H1 (cell line): ENCODE measurements at regions not wholly inside any gene's neighbourhood (a gene's known extent, or its start where the extent isn't known, plus 50 kb on each side); places are given as distances from the start of the nearest gene placed in this dataset.

ENCODE experiments used
- CTCF ChIA-PET: fragments of 300-600 bp; sonication (Branson Sonifier 250); formaldehyde crosslinking; loops from one replicate; lab custom pipeline; 2021; ENCODE audit not compliant: partially characterized antibody; lab: Charles Lee
- POLR2A ChIA-PET: fragments of 300-600 bp; sonication (Branson Sonifier 250); formaldehyde crosslinking; loops from one replicate; lab custom pipeline; 2021; ENCODE audit warnings: inconsistent platforms; ENCODE audit not compliant: partially characterized antibody; lab: Charles Lee
- DNase-seq, 2 experiments: peaks; one replicate each; pipeline versions ENCODE4 v3.0.0 to v3.0.0-alpha.2; 2010 to 2022; ENCODE audit warnings: low spot score in 2 of 2, low read depth in 1 of 2, mixed read lengths in 1 of 2
- FAIRE-seq: peaks from 2 replicates; lab custom pipeline; 2011; peaks lifted over from hg19 to GRCh38; lab: Jason Lieb, UNC
- H2AFZ ChIP-seq: 2 replicates; pipeline ENCODE4 v1.8.1; 2012; ENCODE audit warnings: low read length, inconsistent platforms
- H2AK5ac ChIP-seq: 2 replicates; pipeline ENCODE4 v1.6.1; 2013; ENCODE audit warnings: low read depth, low read length
- H2BK120ac ChIP-seq: replicated peaks from 2 replicates; pipeline ENCODE3; 2013; ENCODE audit warnings: low read depth, low read length, inconsistent platforms
- H2BK12ac ChIP-seq: 2 replicates; pipeline ENCODE4 v1.6.1; 2013; ENCODE audit warnings: low read depth, low read length
- H2BK15ac ChIP-seq: 2 replicates; pipeline ENCODE4 v1.6.1; 2013; ENCODE audit warnings: low read length
- H2BK20ac ChIP-seq: 2 replicates; pipeline ENCODE4 v1.6.1; 2013; ENCODE audit warnings: low read length
- H2BK5ac ChIP-seq: 2 replicates; pipeline ENCODE4 v1.6.1; 2013; ENCODE audit warnings: low read depth, low read length
- H3K14ac ChIP-seq: 2 replicates; pipeline ENCODE4 v1.6.1; 2013; ENCODE audit warnings: inconsistent platforms; ENCODE audit not compliant: insufficient read length
- H3K18ac ChIP-seq: 2 replicates; pipeline ENCODE4 v1.6.1; 2013; ENCODE audit warnings: low read length; ENCODE audit errors: extremely low read depth
- H3K23ac ChIP-seq: 2 replicates; pipeline ENCODE4 v1.6.1; 2013; ENCODE audit warnings: inconsistent platforms; ENCODE audit not compliant: insufficient read length
- H3K23me2 ChIP-seq: 2 replicates; pipeline ENCODE4 v1.6.1; 2013; ENCODE audit warnings: low read depth, low read length
- H3K27ac ChIP-seq: 2 replicates; pipeline ENCODE4 v1.6.1; 2011; ENCODE audit warnings: low read depth, low read length, inconsistent platforms
- H3K27me3 ChIP-seq, 4 experiments: replicated peaks in 1 of 4; 1 replicate in 1 of 4; 2 replicates in 3 of 4; pipeline versions ENCODE4 v1.6.1 to v1.8.1; 2011 to 2013; ENCODE audit warnings: low read length in 3 of 4, mild to moderate bottlenecking in 3 of 4, inconsistent platforms in 2 of 4, mixed read lengths in 2 of 4, moderate library complexity in 1 of 4; ENCODE audit not compliant: control insufficient read depth in 3 of 4, insufficient read depth in 3 of 4; ENCODE audit errors: extremely low read depth in 1 of 4
- H3K36me3 ChIP-seq, 4 experiments: 2 replicates each; pipeline versions ENCODE4 v1.6.1 to v1.8.1; 2011 to 2013; ENCODE audit warnings: mild to moderate bottlenecking in 4 of 4, low read length in 3 of 4, moderate library complexity in 2 of 4, control low read depth in 1 of 4, inconsistent platforms in 1 of 4; ENCODE audit not compliant: insufficient read depth in 4 of 4, control insufficient read depth in 2 of 4
- H3K4ac ChIP-seq: replicated peaks from 2 replicates; pipeline ENCODE3; 2013; ENCODE audit warnings: low read length, low read depth, mixed read lengths, inconsistent platforms; ENCODE audit not compliant: insufficient read length
- H3K4me1 ChIP-seq, 4 experiments: replicated peaks in 1 of 4; 1 replicate in 1 of 4; 2 replicates in 3 of 4; pipeline versions ENCODE4 v1.6.1 to v1.8.1; 2011 to 2013; ENCODE audit warnings: low read length in 3 of 4, inconsistent platforms in 2 of 4, mixed read lengths in 1 of 4; ENCODE audit not compliant: insufficient read depth in 4 of 4, control insufficient read depth in 3 of 4
- H3K4me2 ChIP-seq, 2 experiments: 2 replicates each; pipeline versions ENCODE4 v1.6.1 to v1.8.1; 2011 to 2013; ENCODE audit warnings: low read depth in 2 of 2, low read length in 2 of 2, control low read depth in 1 of 2, inconsistent platforms in 1 of 2, mild to moderate bottlenecking in 1 of 2; ENCODE audit not compliant: insufficient read depth in 1 of 2
- H3K4me3 ChIP-seq, 4 experiments: fragments of 200-600, 300-600 bp in 1 of 4; sonication (generic), shearing (Covaris generic), sonication (Bioruptor Twin) in 1 of 4; 2 replicates each; pipeline versions ENCODE4 v1.5.1 to v1.8.1; 2011 to 2016; ENCODE audit warnings: low read length in 4 of 4, low read depth in 3 of 4, control low read depth in 2 of 4, inconsistent platforms in 2 of 4, mild to moderate bottlenecking in 2 of 4, mixed read lengths in 1 of 4, moderate library complexity in 1 of 4; ENCODE audit not compliant: insufficient read depth in 2 of 4; ENCODE audit errors: extremely low read depth in 1 of 4
- H3K56ac ChIP-seq: replicated peaks from 2 replicates; pipeline ENCODE3; 2013; ENCODE audit warnings: low read depth, mild to moderate bottlenecking, mixed read lengths, low read length, inconsistent platforms; ENCODE audit not compliant: insufficient read length
- H3K79me1 ChIP-seq: 2 replicates; pipeline ENCODE4 v1.6.1; 2013; ENCODE audit warnings: low read depth, low read length, control low read depth
- H3K79me2 ChIP-seq, 2 experiments: 2 replicates each; pipeline versions ENCODE4 v1.6.1 to v1.8.1; 2012 to 2013; ENCODE audit warnings: low read length in 2 of 2, mild to moderate bottlenecking in 2 of 2, inconsistent platforms in 1 of 2; ENCODE audit not compliant: insufficient read depth in 2 of 2, control insufficient read depth in 1 of 2
- H3K9ac ChIP-seq, 4 experiments: replicated peaks in 1 of 4; 1 replicate in 1 of 4; 2 replicates in 3 of 4; pipeline versions ENCODE4 v1.6.1 to v1.8.1; 2011 to 2013; ENCODE audit warnings: low read depth in 3 of 4, low read length in 3 of 4, control low read depth in 2 of 4, mild to moderate bottlenecking in 2 of 4, moderate library complexity in 2 of 4, inconsistent platforms in 1 of 4; ENCODE audit errors: extremely low read depth in 1 of 4
- H3K9me3 ChIP-seq, 2 experiments: 2 replicates each; pipeline versions ENCODE4 v1.6.1 to v1.8.1; 2012 to 2013; ENCODE audit warnings: mild to moderate bottlenecking in 2 of 2, moderate library complexity in 2 of 2, control low read depth in 1 of 2, inconsistent platforms in 1 of 2, low read depth in 1 of 2, low read length in 1 of 2, mixed read lengths in 1 of 2; ENCODE audit not compliant: insufficient read depth in 2 of 2
- H4K20me1 ChIP-seq, 2 experiments: replicated peaks in 1 of 2; 2 replicates each; pipeline versions ENCODE3 to v1.8.1; 2011 to 2013; ENCODE audit warnings: inconsistent platforms in 2 of 2, low read length in 2 of 2, mild to moderate bottlenecking in 1 of 2; ENCODE audit not compliant: insufficient read depth in 2 of 2, control insufficient read depth in 1 of 2
- H4K5ac ChIP-seq: 2 replicates; pipeline ENCODE4 v1.6.1; 2013; ENCODE audit warnings: low read length, low read depth, mixed read lengths, inconsistent platforms; ENCODE audit not compliant: insufficient read length
- H4K8ac ChIP-seq: 2 replicates; pipeline ENCODE4 v1.8.0; 2013; ENCODE audit warnings: mild to moderate bottlenecking, moderate library complexity, low read length, inconsistent platforms; ENCODE audit not compliant: insufficient read depth; ENCODE audit errors: extremely low read depth
- H4K91ac ChIP-seq: replicated peaks from 2 replicates; pipeline ENCODE3; 2013; ENCODE audit warnings: low read length, mixed read lengths, inconsistent platforms; ENCODE audit not compliant: insufficient read length
- BCL11A ChIP-seq, 2 experiments: IDR thresholded peaks; one replicate each; pipeline ENCODE4 v1.6.1; 2011; ENCODE audit warnings: low read depth in 2 of 2, low read length in 2 of 2, mild to moderate bottlenecking in 2 of 2
- CREB1 ChIP-seq: IDR thresholded peaks from 2 replicates; pipeline ENCODE4 v1.6.1; 2012; ENCODE audit warnings: inconsistent platforms
- CTCF ChIP-seq, 3 experiments: IDR thresholded peaks; 1 replicate in 2 of 3; 2 replicates in 1 of 3; pipeline versions ENCODE4 v1.5.1 to v1.6.1; 2011; ENCODE audit warnings: low read length in 3 of 3, mild to moderate bottlenecking in 3 of 3, inconsistent platforms in 2 of 3, low read depth in 1 of 3, moderate library complexity in 1 of 3; ENCODE audit not compliant: insufficient read depth in 1 of 3; ENCODE audit errors: control extremely low read depth in 1 of 3
- EP300 ChIP-seq, 2 experiments: IDR thresholded peaks; 1 replicate in 1 of 2; 2 replicates in 1 of 2; pipeline ENCODE4 v1.6.1; 2011 to 2012; ENCODE audit warnings: low read depth in 2 of 2, low read length in 2 of 2, mild to moderate bottlenecking in 2 of 2, borderline replicate concordance in 1 of 2, inconsistent platforms in 1 of 2, moderate library complexity in 1 of 2
- JUN ChIP-seq: IDR thresholded peaks from 2 replicates; pipeline ENCODE4 v1.6.1; 2011; ENCODE audit warnings: low read depth, mild to moderate bottlenecking, improper control_type of control experiment, low read length
- POLR2A ChIP-seq, 2 experiments: IDR thresholded peaks; 1 replicate in 1 of 2; 2 replicates in 1 of 2; pipeline ENCODE4 v1.6.1; 2011; ENCODE audit warnings: low read depth in 2 of 2, low read length in 2 of 2, mild to moderate bottlenecking in 2 of 2; ENCODE audit errors: control extremely low read depth in 1 of 2
- SUZ12 ChIP-seq: fragments of 200-600 bp; sonication (generic); IDR thresholded peaks from 2 replicates; pipeline ENCODE4 v1.6.1; 2012; ENCODE audit warnings: mild to moderate bottlenecking, inconsistent platforms, low read length, moderate library complexity, mixed read lengths
- ZNF274 ChIP-seq: IDR thresholded peaks from 2 replicates; pipeline ENCODE4 v1.7.0; 2012; ENCODE audit warnings: low read length, borderline replicate concordance; ENCODE audit errors: extremely low read depth
- WGBS, 2 experiments: shearing (Covaris generic) in 1 of 2; methylation state at CpG; one replicate each; pipeline versions ENCODE4 v1.1.6 to v1.1.7; 2013 to 2015; ENCODE audit warnings: low lambda C conversion rate in 2 of 2, mixed read lengths in 2 of 2, inconsistent platforms in 1 of 2, low coverage in 1 of 2, missing lambda C conversion rate in 1 of 2; ENCODE audit not compliant: insufficient replicate concordance in 2 of 2, insufficient coverage in 1 of 2, insufficient read length in 1 of 2; ENCODE audit errors: extremely low coverage in 1 of 2, missing lambda C conversion rate in 1 of 2; 5-methylcytosine and 5-hydroxymethylcytosine counted together

GRCh38 chr3:176106380-176106779 is 1090.9 kb downstream of the TBL1XR1 start:
- Histone ChIP-seq H2BK120ac (no peak overlapping the region), H4K91ac (no peak overlapping the region), H2BK20ac (no peak overlapping the region), H4K5ac (no peak overlapping the region), H3K4ac (no peak overlapping the region), H4K8ac (no peak overlapping the region), H3K23ac (no peak overlapping the region), H3K27ac (no peak overlapping the region), H3K4me3 (no peak overlapping the region), H2AK5ac (no peak overlapping the region), H3K14ac (no peak overlapping the region), H3K4me2 (no peak overlapping the region), H3K9me3 (no peaks in the 10 kb centered on the region), H3K79me2 (no peaks in the 10 kb centered on the region), H3K18ac (no peak overlapping the region), H3K9ac (no peak overlapping the region), H3K36me3 (no peaks in the 10 kb centered on the region), H2BK15ac (no peak overlapping the region), H3K4me1 (no peaks in the 10 kb centered on the region), H3K23me2 (no peaks in the 10 kb centered on the region; the same call in 1 of the 2 replicates), H3K27me3 (no peaks in the 10 kb centered on the region), H2AFZ (no peak overlapping the region), H3K56ac (no peak overlapping the region)
- POLR2A ChIA-PET = no interaction called here
- DNase-seq = no peak
- CTCF ChIA-PET = interaction anchor here (0.6 to 1.1 kb wide), 2 partner anchors 21 to 53 kb away, joined by 3 read pairs; no protein-coding TSS in a partner anchor
- TF ChIP-seq SUZ12 = no peak
- TF ChIP-seq EP300 (IDR thresholded peaks at IDR 0.05; ENCODE audit: borderline replicate concordance in 1 of 2, low read depth in 2 of 2, low read length in 2 of 2) = no peak
- no peak for TF ChIP-seq POLR2A (IDR thresholded peaks at IDR 0.05; ENCODE audit: control extremely low read depth in 1 of 2, low read depth in 2 of 2, low read length in 2 of 2)
- no peak for TF ChIP-seq CREB1
- TF ChIP-seq BCL11A (IDR thresholded peaks at IDR 0.05; ENCODE audit: low read depth in 2 of 2, low read length in 2 of 2) = no peak
- no peak for TF ChIP-seq CTCF (IDR thresholded peaks at IDR 0.05; ENCODE audit: control extremely low read depth in 1 of 3, insufficient read depth in 1 of 3, low read depth in 1 of 3, low read length in 3 of 3)
- no peak for TF ChIP-seq ZNF274
- TF ChIP-seq JUN = no peak
- TF ChIP-seq, all 59 proteins: peak for 0
- Histone ChIP-seq H2BK5ac (no peak overlapping the region), H4K20me1 (no peaks in the 10 kb centered on the region), H2BK12ac (no peak overlapping the region), H3K79me1 (no peaks in the 10 kb centered on the region)
- no peak for FAIRE-seq
- 82% methylated on average over 2 of the region's 2 CpGs; no CpG with 5 or more reads in 1 of the 2 experiments for WGBS, 2 experiments
